Muscle of back (tissue), 3 donors: ENCODE measurements at regions not wholly inside any gene's neighbourhood (a gene's known extent, or its start where the extent isn't known, plus 50 kb on each side); places are given as distances from the start of the nearest gene placed in this dataset.
"Not testable (repeated sequence)": the region's sequence is repeated elsewhere in the genome, so short reads cannot be mapped to it uniquely, and the experiment has no call there.

Source experiments
- DNase-seq, 3 donors: peaks; one replicate each; pipeline versions ENCODE4 v3.0.0 to v3.0.0-alpha.2; 2013

GRCh38 chr4:134883831-134884449 is 682.4 kb upstream of the PABPC4L start:
- DNase-seq = no peak

- no peak for DNase-seq
Measured at GRCh38 chr4:134879019-134879418, 677.4 kb upstream of the PABPC4L start.

DNA sequence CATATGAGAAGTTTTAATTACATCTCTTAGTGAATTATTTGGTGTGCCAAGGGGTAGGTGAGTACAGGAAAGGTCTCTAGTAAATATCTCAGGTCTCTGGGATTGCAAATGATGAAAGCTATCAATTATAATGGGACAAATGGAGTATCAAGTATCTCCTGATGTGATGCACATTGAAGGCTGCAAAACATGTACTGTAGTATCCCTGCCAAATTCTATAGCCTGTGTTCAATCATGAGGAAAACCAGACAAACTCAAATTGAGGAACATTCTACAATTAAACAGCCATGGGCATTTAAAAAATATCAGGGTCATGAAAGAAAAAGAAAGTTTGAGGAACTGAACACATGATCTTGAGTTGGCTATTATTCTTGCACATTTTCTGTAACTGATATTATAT is 665.4 kb upstream of the PABPC4L start:
- no peak for DNase-seq

- DNase-seq = no peak
Measured at GRCh38 chr4:134865675-134866074, 664.1 kb upstream of the PABPC4L start.

DNA sequence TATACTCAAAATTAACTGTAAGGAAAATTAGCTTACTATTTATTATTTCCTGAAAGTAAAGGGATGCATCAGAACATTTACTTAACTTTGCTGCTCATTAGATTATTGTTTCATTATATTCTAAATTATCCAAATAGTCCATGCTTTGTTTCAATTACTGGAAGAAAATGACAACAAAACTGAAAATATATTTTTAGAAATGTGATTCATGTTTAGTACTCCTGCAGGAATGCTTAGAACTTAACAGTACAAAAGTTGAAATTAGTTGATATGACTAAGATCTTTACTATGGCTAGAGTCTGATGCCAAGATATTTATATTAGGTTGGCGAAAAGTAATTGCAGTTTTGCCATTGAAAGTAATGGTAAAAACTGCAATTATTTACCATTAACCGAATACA is 660.5 kb upstream of the PABPC4L start:
- DNase-seq = peak in 1 of 3 donors; percentile 1

- DNase-seq = no peak
Measured at GRCh38 chr4:134848681-134849080, 647.1 kb upstream of the PABPC4L start.

DNA sequence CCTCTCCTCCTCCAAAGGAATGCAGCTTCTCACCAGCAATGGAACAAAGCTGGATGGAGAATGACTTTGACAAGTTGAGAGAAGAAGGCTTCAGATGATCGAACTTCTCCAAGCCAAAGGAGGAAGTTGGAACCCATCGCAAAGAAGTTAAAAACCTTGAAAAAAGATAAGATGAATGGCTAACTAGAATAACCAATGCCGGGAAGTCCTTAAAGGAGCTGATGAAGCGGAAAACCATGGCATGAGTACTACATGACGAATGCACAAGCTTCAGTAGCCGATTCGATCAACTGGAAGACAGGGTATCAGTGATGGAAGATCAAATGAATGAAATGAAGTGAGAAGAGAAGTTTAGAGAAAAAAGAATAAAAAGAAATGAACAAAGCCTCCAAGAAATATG is 629.2 kb upstream of the PABPC4L start:
- not testable (repeated sequence) for DNase-seq

DNA sequence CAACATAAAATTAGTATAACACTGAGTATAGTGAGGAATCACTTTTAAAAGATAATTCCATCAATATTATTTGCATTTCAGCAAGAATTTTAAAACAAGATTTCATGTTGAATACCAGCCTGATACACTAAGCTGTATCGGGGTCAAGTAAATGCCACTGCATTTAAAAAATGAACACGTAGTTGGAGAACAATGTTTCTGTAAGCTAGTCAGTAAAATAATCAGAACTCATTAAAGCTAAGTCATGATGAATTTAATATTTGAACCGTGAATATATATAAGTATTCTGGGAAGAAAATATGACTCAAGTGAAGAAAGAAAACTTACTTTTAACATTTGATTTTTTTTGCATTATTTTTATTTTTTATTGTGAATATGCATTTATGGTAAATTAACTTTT is 611.0 kb upstream of the PABPC4L start:
- no peak for DNase-seq

GRCh38 chr4:134807231-134807745 is 605.7 kb upstream of the PABPC4L start:
- DNase-seq = no peak

DNA sequence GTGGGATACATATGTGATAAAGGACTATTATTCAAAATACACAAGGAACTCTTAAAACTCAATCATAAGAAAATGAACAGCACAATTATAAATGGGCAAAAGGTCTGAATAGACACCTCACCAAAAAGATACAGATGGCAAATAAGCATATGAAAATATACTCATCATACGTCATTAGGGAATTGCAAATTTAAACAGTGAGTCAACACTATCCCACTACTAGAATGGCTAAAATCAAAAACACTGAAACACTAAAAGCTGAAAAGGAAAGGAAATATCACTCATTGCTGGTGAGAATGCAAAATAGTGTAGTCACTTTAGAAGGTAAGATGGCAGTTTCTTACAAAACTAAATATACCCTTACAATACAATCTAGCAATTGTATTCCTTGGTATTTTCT is 597.0 kb upstream of the PABPC4L start:
- DNase-seq = no peak

DNA sequence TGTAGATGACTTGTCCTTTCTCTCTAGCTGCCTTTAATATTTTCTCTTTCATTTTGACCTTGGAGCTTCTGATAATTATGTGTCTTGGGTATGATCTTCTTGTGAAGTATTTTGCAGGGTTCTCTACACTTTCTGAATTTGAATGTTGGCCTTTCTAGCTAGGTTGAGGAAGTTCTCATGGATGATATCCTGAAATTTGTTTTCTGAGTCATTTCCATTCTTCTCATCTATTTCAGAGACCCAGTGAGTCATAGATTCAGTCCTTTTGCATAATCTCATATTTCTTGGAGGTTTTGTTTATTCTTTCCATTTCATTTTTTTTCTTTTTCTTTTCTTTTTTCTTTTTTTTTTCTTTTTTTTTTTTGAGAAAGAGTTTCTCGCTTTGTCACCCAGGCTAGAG is 585.7 kb upstream of the PABPC4L start:
- no peak for DNase-seq

GRCh38 chr4:134780244-134780643 is 578.7 kb upstream of the PABPC4L start:
- DNase-seq = no peak

DNA sequence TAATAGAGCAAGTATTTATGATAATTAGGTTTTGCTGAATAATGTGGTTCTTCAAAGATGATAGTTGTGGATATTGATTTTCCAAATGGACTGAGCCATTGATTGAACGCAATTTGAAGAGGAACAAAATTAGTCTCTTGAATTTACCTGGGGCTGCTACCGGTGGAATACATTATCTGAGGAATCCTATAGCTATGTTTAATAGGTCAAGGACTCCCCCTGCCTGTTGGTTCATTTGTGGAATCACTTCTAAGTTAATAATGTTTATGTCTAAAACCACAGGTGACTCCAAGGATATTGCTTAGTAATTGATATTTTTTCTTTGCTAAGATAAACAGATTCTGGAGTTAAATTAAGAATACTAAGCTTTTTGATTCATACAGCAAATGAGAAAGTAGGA is 576.0 kb upstream of the PABPC4L start:
- DNase-seq = no peak

DNA sequence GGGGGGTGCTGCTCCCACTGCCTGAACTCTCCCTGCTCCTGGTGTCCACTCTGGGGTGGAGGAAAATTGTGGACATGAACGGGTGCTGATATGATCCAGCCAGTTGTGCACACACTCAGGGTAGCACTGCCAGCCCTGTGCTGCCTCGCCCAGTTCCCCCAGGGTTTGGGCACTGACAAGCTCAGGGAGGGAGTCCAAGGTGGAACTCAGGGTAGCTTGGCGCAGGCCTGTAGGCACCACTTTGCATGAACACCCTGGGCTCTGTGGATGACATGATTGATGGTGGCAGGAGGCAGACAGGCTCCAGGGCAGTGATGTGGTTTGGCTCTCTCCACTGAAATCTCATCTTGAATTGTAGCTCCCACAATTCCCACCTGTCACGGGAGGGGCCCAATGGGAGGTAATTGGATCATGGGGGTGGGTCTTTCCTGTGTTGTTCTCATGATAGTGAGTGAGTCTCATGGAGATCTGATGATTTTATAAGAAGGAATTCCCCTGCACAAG is 572.0 kb upstream of the PABPC4L start:
- DNase-seq = no peak

GRCh38 chr4:134762053-134762452 is 560.5 kb upstream of the PABPC4L start:
- no peak for DNase-seq

DNA sequence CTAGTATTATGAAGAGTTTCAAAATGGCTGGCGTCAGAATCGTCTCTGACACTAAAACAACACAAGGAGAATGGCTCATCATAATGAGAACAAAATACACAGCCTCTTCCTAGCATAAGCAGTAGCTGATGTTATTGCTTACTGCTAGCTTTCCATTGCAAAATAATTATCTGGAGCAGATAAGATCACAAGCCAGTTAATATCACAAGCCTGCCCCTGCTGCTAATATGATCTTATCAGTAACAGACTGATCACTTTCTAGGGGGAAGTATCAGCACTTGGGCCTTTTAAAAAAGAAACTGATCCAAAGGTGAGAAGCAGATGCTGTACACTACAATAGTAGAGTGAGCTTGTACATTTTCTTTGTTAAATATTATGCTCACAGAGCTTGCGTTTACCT is 554.8 kb upstream of the PABPC4L start:
- DNase-seq = no peak

DNA sequence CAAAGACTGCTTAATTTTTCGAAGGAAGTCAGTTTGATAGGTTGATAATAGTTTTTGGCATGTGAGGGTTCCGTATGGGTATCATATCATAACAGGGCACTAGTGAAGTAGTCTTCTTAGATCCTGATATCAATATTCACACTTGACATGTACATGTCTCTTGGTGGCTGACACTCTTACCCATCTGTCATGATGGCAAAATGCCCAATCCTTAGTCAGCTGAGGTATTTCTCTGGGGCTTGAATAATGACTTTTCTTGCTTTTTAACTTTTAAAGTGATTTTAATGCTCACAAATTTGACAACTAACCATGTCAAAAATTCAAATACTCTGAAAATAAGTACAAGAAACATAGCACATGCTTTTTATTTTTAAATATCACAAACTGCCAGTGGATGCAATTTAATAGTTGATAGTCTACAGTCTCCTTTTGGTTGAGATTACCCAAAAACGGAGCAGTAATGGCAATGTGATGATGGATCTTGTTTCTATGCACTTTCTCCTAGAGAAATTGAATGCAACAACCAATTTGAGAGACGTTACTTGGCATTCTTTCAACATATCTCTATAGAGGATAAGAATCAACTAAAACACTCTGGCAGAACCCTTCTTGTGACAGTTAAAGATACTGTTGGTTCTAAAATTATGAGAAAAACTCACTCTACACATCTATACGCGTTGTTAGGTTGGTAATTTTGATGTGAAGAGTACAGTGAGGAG is 552.9 kb upstream of the PABPC4L start:
- DNase-seq = peak in 1 of 3 donors; percentile 1

DNA sequence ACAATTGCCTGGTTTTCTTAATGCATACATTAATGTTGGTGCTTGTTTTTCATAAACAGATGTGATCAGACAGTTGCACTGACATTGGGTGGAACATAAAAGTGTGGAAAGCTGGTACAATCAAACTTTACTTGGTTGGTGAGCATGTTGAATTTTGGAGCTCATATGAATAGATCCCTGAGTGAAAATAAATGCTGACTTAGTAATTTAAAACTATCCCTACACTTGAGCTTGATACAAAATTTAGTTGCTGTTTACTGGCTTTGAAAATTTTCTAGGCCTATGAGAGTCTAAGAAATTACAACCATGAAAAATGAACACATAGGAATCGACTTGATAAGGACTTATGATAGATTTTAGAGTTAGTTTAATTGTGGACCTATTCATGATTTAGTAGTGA is 551.8 kb upstream of the PABPC4L start:
- DNase-seq = no peak

DNA sequence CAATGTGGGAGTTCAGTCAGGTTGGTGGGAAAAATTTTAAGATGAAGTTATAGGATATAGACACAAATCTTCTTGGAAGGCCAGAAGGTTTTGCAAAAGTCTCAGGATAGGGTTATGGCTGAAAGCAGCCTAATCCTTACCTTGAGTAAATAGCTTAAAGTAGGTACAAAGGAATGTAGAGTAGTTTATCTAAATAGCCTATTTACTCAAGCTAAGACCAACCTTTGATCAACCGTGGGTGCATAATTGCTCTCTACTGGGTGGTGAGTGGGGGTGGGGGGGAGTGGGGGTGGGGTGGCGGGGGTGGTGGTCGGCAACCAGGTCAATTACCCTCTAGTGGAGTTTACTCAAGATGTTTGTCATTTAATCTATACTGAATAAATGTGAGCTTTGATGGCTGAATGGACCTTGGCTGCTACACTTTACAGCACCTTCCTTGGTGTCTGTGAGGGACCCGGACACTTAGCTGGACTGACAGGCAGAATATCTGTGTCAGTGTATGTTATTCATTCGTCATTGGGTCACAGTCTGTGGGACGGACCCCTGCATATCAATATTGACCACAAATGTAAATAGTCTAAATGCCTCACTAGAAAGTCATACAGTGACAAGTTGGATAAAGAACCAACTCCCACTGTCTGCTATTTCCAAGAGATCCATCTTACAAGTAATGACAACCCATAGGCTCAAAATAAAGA is 545.7 kb upstream of the PABPC4L start:
- no peak for DNase-seq

- DNase-seq = no peak
Measured at GRCh38 chr4:134740290-134740689, 538.7 kb upstream of the PABPC4L start.

DNA sequence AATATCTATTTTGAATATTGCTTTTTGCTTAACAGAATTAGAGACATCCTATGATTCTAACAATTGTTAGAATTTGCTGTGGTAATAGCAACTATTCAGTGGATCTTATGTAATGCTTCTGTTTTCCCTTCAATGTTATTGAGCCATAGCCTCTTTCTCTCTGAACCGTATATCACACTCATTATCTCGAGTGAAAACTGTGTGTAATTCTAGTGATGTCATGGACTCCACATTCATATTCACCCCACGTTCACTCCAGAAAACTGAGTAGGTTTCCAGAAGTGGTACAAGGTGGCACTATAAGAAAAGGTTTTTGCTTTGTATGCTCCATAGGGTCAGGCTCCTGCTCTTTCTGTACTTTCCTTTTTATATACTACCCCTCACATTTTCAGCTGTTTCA is 534.3 kb upstream of the PABPC4L start:
- DNase-seq = no peak

GRCh38 chr4:134727696-134728095 is 526.1 kb upstream of the PABPC4L start:
- no peak for DNase-seq

GRCh38 chr4:134722306-134722705 is 520.7 kb upstream of the PABPC4L start:
- DNase-seq = no peak
